H1 (cell line): ENCODE measurements at regions not wholly inside any gene's neighbourhood (a gene's known extent, or its start where the extent isn't known, plus 50 kb on each side); places are given as distances from the start of the nearest gene placed in this dataset.

ENCODE experiments used
- CTCF ChIA-PET: fragments of 300-600 bp; sonication (Branson Sonifier 250); formaldehyde crosslinking; loops from one replicate; lab custom pipeline; 2021; ENCODE audit not compliant: partially characterized antibody; lab: Charles Lee
- POLR2A ChIA-PET: fragments of 300-600 bp; sonication (Branson Sonifier 250); formaldehyde crosslinking; loops from one replicate; lab custom pipeline; 2021; ENCODE audit warnings: inconsistent platforms; ENCODE audit not compliant: partially characterized antibody; lab: Charles Lee
- DNase-seq, 2 experiments: peaks; one replicate each; pipeline versions ENCODE4 v3.0.0 to v3.0.0-alpha.2; 2010 to 2022; ENCODE audit warnings: low spot score in 2 of 2, low read depth in 1 of 2, mixed read lengths in 1 of 2
- FAIRE-seq: peaks from 2 replicates; lab custom pipeline; 2011; peaks lifted over from hg19 to GRCh38; lab: Jason Lieb, UNC
- H2AFZ ChIP-seq: 2 replicates; pipeline ENCODE4 v1.8.1; 2012; ENCODE audit warnings: low read length, inconsistent platforms
- H2AK5ac ChIP-seq: 2 replicates; pipeline ENCODE4 v1.6.1; 2013; ENCODE audit warnings: low read depth, low read length
- H2BK120ac ChIP-seq: replicated peaks from 2 replicates; pipeline ENCODE3; 2013; ENCODE audit warnings: low read depth, low read length, inconsistent platforms
- H2BK12ac ChIP-seq: 2 replicates; pipeline ENCODE4 v1.6.1; 2013; ENCODE audit warnings: low read depth, low read length
- H2BK15ac ChIP-seq: 2 replicates; pipeline ENCODE4 v1.6.1; 2013; ENCODE audit warnings: low read length
- H2BK20ac ChIP-seq: 2 replicates; pipeline ENCODE4 v1.6.1; 2013; ENCODE audit warnings: low read length
- H2BK5ac ChIP-seq: 2 replicates; pipeline ENCODE4 v1.6.1; 2013; ENCODE audit warnings: low read depth, low read length
- H3K14ac ChIP-seq: 2 replicates; pipeline ENCODE4 v1.6.1; 2013; ENCODE audit warnings: inconsistent platforms; ENCODE audit not compliant: insufficient read length
- H3K18ac ChIP-seq: 2 replicates; pipeline ENCODE4 v1.6.1; 2013; ENCODE audit warnings: low read length; ENCODE audit errors: extremely low read depth
- H3K23ac ChIP-seq: 2 replicates; pipeline ENCODE4 v1.6.1; 2013; ENCODE audit warnings: inconsistent platforms; ENCODE audit not compliant: insufficient read length
- H3K23me2 ChIP-seq: 2 replicates; pipeline ENCODE4 v1.6.1; 2013; ENCODE audit warnings: low read depth, low read length
- H3K27ac ChIP-seq: 2 replicates; pipeline ENCODE4 v1.6.1; 2011; ENCODE audit warnings: low read depth, low read length, inconsistent platforms
- H3K27me3 ChIP-seq, 4 experiments: replicated peaks in 1 of 4; 1 replicate in 1 of 4; 2 replicates in 3 of 4; pipeline versions ENCODE4 v1.6.1 to v1.8.1; 2011 to 2013; ENCODE audit warnings: low read length in 3 of 4, mild to moderate bottlenecking in 3 of 4, inconsistent platforms in 2 of 4, mixed read lengths in 2 of 4, moderate library complexity in 1 of 4; ENCODE audit not compliant: control insufficient read depth in 3 of 4, insufficient read depth in 3 of 4; ENCODE audit errors: extremely low read depth in 1 of 4
- H3K36me3 ChIP-seq, 4 experiments: 2 replicates each; pipeline versions ENCODE4 v1.6.1 to v1.8.1; 2011 to 2013; ENCODE audit warnings: mild to moderate bottlenecking in 4 of 4, low read length in 3 of 4, moderate library complexity in 2 of 4, control low read depth in 1 of 4, inconsistent platforms in 1 of 4; ENCODE audit not compliant: insufficient read depth in 4 of 4, control insufficient read depth in 2 of 4
- H3K4ac ChIP-seq: replicated peaks from 2 replicates; pipeline ENCODE3; 2013; ENCODE audit warnings: low read length, low read depth, mixed read lengths, inconsistent platforms; ENCODE audit not compliant: insufficient read length
- H3K4me1 ChIP-seq, 4 experiments: replicated peaks in 1 of 4; 1 replicate in 1 of 4; 2 replicates in 3 of 4; pipeline versions ENCODE4 v1.6.1 to v1.8.1; 2011 to 2013; ENCODE audit warnings: low read length in 3 of 4, inconsistent platforms in 2 of 4, mixed read lengths in 1 of 4; ENCODE audit not compliant: insufficient read depth in 4 of 4, control insufficient read depth in 3 of 4
- H3K4me2 ChIP-seq, 2 experiments: 2 replicates each; pipeline versions ENCODE4 v1.6.1 to v1.8.1; 2011 to 2013; ENCODE audit warnings: low read depth in 2 of 2, low read length in 2 of 2, control low read depth in 1 of 2, inconsistent platforms in 1 of 2, mild to moderate bottlenecking in 1 of 2; ENCODE audit not compliant: insufficient read depth in 1 of 2
- H3K4me3 ChIP-seq, 4 experiments: fragments of 200-600, 300-600 bp in 1 of 4; sonication (generic), shearing (Covaris generic), sonication (Bioruptor Twin) in 1 of 4; 2 replicates each; pipeline versions ENCODE4 v1.5.1 to v1.8.1; 2011 to 2016; ENCODE audit warnings: low read length in 4 of 4, low read depth in 3 of 4, control low read depth in 2 of 4, inconsistent platforms in 2 of 4, mild to moderate bottlenecking in 2 of 4, mixed read lengths in 1 of 4, moderate library complexity in 1 of 4; ENCODE audit not compliant: insufficient read depth in 2 of 4; ENCODE audit errors: extremely low read depth in 1 of 4
- H3K56ac ChIP-seq: replicated peaks from 2 replicates; pipeline ENCODE3; 2013; ENCODE audit warnings: low read depth, mild to moderate bottlenecking, mixed read lengths, low read length, inconsistent platforms; ENCODE audit not compliant: insufficient read length
- H3K79me1 ChIP-seq: 2 replicates; pipeline ENCODE4 v1.6.1; 2013; ENCODE audit warnings: low read depth, low read length, control low read depth
- H3K79me2 ChIP-seq, 2 experiments: 2 replicates each; pipeline versions ENCODE4 v1.6.1 to v1.8.1; 2012 to 2013; ENCODE audit warnings: low read length in 2 of 2, mild to moderate bottlenecking in 2 of 2, inconsistent platforms in 1 of 2; ENCODE audit not compliant: insufficient read depth in 2 of 2, control insufficient read depth in 1 of 2
- H3K9ac ChIP-seq, 4 experiments: replicated peaks in 1 of 4; 1 replicate in 1 of 4; 2 replicates in 3 of 4; pipeline versions ENCODE4 v1.6.1 to v1.8.1; 2011 to 2013; ENCODE audit warnings: low read depth in 3 of 4, low read length in 3 of 4, control low read depth in 2 of 4, mild to moderate bottlenecking in 2 of 4, moderate library complexity in 2 of 4, inconsistent platforms in 1 of 4; ENCODE audit errors: extremely low read depth in 1 of 4
- H3K9me3 ChIP-seq, 2 experiments: 2 replicates each; pipeline versions ENCODE4 v1.6.1 to v1.8.1; 2012 to 2013; ENCODE audit warnings: mild to moderate bottlenecking in 2 of 2, moderate library complexity in 2 of 2, control low read depth in 1 of 2, inconsistent platforms in 1 of 2, low read depth in 1 of 2, low read length in 1 of 2, mixed read lengths in 1 of 2; ENCODE audit not compliant: insufficient read depth in 2 of 2
- H4K20me1 ChIP-seq, 2 experiments: replicated peaks in 1 of 2; 2 replicates each; pipeline versions ENCODE3 to v1.8.1; 2011 to 2013; ENCODE audit warnings: inconsistent platforms in 2 of 2, low read length in 2 of 2, mild to moderate bottlenecking in 1 of 2; ENCODE audit not compliant: insufficient read depth in 2 of 2, control insufficient read depth in 1 of 2
- H4K5ac ChIP-seq: 2 replicates; pipeline ENCODE4 v1.6.1; 2013; ENCODE audit warnings: low read length, low read depth, mixed read lengths, inconsistent platforms; ENCODE audit not compliant: insufficient read length
- H4K8ac ChIP-seq: 2 replicates; pipeline ENCODE4 v1.8.0; 2013; ENCODE audit warnings: mild to moderate bottlenecking, moderate library complexity, low read length, inconsistent platforms; ENCODE audit not compliant: insufficient read depth; ENCODE audit errors: extremely low read depth
- H4K91ac ChIP-seq: replicated peaks from 2 replicates; pipeline ENCODE3; 2013; ENCODE audit warnings: low read length, mixed read lengths, inconsistent platforms; ENCODE audit not compliant: insufficient read length
- CHD1 ChIP-seq: IDR thresholded peaks from 2 replicates; pipeline ENCODE4 v1.6.1; 2012; ENCODE audit warnings: low read depth, low read length, improper control_type of control experiment
- CHD2 ChIP-seq: IDR thresholded peaks from 2 replicates; pipeline ENCODE4 v1.6.1; 2012; ENCODE audit warnings: low read length, improper control_type of control experiment
- CREB1 ChIP-seq: IDR thresholded peaks from 2 replicates; pipeline ENCODE4 v1.6.1; 2012; ENCODE audit warnings: inconsistent platforms
- SIX5 ChIP-seq: IDR thresholded peaks from 2 replicates; pipeline ENCODE4 v1.6.1; 2011; ENCODE audit warnings: mild to moderate bottlenecking, low read depth, low read length
- SUZ12 ChIP-seq: fragments of 200-600 bp; sonication (generic); IDR thresholded peaks from 2 replicates; pipeline ENCODE4 v1.6.1; 2012; ENCODE audit warnings: mild to moderate bottlenecking, inconsistent platforms, low read length, moderate library complexity, mixed read lengths
- TAF7 ChIP-seq: optimal IDR thresholded peaks from 2 replicates; pipeline ENCODE3; 2011; ENCODE audit warnings: low read depth, mild to moderate bottlenecking, inconsistent platforms, low read length, moderate library complexity, borderline replicate concordance
- WGBS, 2 experiments: shearing (Covaris generic) in 1 of 2; methylation state at CpG; one replicate each; pipeline versions ENCODE4 v1.1.6 to v1.1.7; 2013 to 2015; ENCODE audit warnings: low lambda C conversion rate in 2 of 2, mixed read lengths in 2 of 2, inconsistent platforms in 1 of 2, low coverage in 1 of 2, missing lambda C conversion rate in 1 of 2; ENCODE audit not compliant: insufficient replicate concordance in 2 of 2, insufficient coverage in 1 of 2, insufficient read length in 1 of 2; ENCODE audit errors: extremely low coverage in 1 of 2, missing lambda C conversion rate in 1 of 2; 5-methylcytosine and 5-hydroxymethylcytosine counted together

GRCh38 chr13:63421123-63421522, 2005.5 kb upstream of the PCDH20 start:
- Histone ChIP-seq H3K23ac (no peak overlapping the region), H3K36me3 (peaks cover 0 to 3% (median 0%) of the 10 kb centered on the region in 4 experiments; a peak in 1 of 8 replicates), H3K79me2 (no peaks in the 10 kb centered on the region), H2BK20ac (no peak overlapping the region), H3K27ac (no peak overlapping the region), H3K79me1 (no peaks in the 10 kb centered on the region), H3K18ac (no peak overlapping the region), H3K4me3 (no peak overlapping the region), H3K9me3 (peaks cover 0 to 4% of the 10 kb centered on the region in 2 experiments; a peak in 1 of 4 replicates), H2AFZ (no peak overlapping the region), H3K27me3 (peaks cover 0 to 1% (median 0%) of the 10 kb centered on the region in 4 experiments; a peak in 1 of 7 replicates), H2AK5ac (no peak overlapping the region), H2BK120ac (no peak overlapping the region), H2BK15ac (no peak overlapping the region), H2BK12ac (no peak overlapping the region), H3K4ac (no peak overlapping the region), H4K91ac (no peak overlapping the region), H3K4me1 (no peaks in the 10 kb centered on the region), H4K8ac (no peak overlapping the region), H3K9ac (no peak overlapping the region), H3K56ac (no peak overlapping the region), H3K23me2 (no peaks in the 10 kb centered on the region), H4K5ac (no peak overlapping the region), H2BK5ac (no peak overlapping the region), H3K14ac (no peak overlapping the region), H4K20me1 (no peaks in the 10 kb centered on the region), H3K4me2 (no peak overlapping the region)
- ChIA-PET POLR2A (no interaction called here), CTCF (no interaction called here)
- WGBS, 2 experiments, result 91% methylated on average over 3 of the region's 3 CpGs; no CpG with 5 or more reads in 1 of the 2 experiments
- no peak for FAIRE-seq
- no peak for DNase-seq
- no peak for TF ChIP-seq CREB1
- TF ChIP-seq TAF7, result no peak
- TF ChIP-seq CHD1, result no peak
- TF ChIP-seq SIX5, result no peak
- TF ChIP-seq CHD2, result no peak
- no peak for TF ChIP-seq SUZ12
